GM12872 (cell line): ENCODE measurements at regions not wholly inside any gene's neighbourhood (a gene's known extent, or its start where the extent isn't known, plus 50 kb on each side); places are given as distances from the start of the nearest gene placed in this dataset.

Source experiments
- CTCF ChIP-seq: IDR thresholded peaks from 3 replicates; pipeline ENCODE4 v1.5.1; 2011; ENCODE audit warnings: low read depth, mild to moderate bottlenecking, low read length, moderate library complexity; ENCODE audit not compliant: insufficient read depth

- TF ChIP-seq CTCF = no peak
Observed at GRCh38 chr9:755454-756381, 85.8 kb upstream of the DMRT1 start.

GRCh38 chr9:757246-757881 lies 84.1 kb upstream of the DMRT1 start:
- peak; percentile 59 for TF ChIP-seq CTCF

- TF ChIP-seq CTCF = no peak
Observed at GRCh38 chr9:758146-758545, 83.4 kb upstream of the DMRT1 start.

GRCh38 chr9:759541-759940 lies 82.0 kb upstream of the DMRT1 start:
- no peak for TF ChIP-seq CTCF

- no peak for TF ChIP-seq CTCF
Observed at GRCh38 chr9:759983-760736, 81.3 kb upstream of the DMRT1 start.

GRCh38 chr9:761176-761792 lies 80.2 kb upstream of the DMRT1 start:
- TF ChIP-seq CTCF = no peak
